NCI-H82 treated with DMSO at 0.1 percent for 48 hours (cell line): ENCODE measurements at regions not wholly inside any gene's neighbourhood (a gene's known extent, or its start where the extent isn't known, plus 50 kb on each side); places are given as distances from the start of the nearest gene placed in this dataset.
"Not testable (repeated sequence)": the region's sequence is repeated elsewhere in the genome, so short reads cannot be mapped to it uniquely, and the experiment has no call there.

Experiments
- DNase-seq: peaks from one replicate; lab custom pipeline; 2025; ENCODE audit not compliant: unreplicated experiment; lab: John Stamatoyannopoulos, UW

DNA sequence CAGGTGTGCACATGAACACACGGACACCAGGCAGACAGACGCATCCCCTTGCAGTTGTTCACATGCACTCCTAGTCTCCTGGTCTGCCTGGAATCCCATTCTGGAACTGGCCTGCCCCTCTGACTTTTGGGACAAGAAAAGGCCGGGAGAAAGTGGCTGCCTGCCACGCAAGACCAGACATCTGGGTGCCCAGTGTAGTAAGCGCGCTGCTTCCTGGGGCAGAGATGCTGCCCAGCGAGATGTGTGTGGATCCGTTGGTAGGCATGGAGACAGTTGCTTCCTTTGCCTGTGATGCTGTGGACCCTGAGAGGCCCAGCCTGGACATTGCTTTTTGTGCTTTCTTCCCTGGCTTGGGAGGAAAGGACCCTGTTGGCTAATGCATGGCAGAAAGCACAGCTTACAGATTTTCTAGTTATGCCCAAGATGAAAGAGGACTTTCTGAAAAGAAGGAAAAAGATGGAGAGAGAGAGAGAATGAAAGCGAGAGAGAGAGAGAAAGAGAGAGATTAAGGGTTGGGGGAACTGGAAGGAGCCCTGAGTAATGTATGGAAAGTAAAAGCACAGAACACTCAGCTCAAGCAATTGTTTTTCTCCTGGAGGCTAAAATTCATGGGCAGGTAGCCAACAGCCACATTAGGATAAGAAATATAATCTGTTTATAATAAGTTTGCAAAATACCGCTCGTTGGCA is 235.3 kb downstream of the BCL2L11 start:
- not testable (repeated sequence) for DNase-seq

DNA sequence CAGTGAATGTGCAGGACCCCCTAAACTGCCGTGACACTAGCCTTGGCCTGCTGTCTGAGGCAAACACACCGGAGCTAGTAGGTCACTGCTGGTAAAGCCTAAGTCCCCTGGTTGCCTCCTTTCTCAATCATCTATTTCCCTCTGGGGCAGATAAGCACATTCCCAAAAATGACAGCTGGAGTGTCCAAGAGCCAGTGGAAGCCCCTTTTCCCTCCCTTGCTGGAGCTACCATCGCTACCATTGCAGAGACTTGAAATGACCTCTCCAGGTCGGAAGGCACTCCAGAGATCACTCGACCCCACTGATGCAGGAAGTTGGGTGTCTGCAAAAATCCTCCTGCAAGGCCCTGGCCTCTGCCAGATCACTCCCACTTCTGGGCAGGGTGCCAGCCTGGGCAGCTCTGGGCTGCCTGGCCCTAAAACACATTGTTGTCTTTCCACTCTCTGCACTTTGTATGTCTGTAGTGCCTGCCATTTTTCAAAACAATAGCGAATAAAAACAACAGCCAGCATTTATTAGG is 235.9 kb downstream of the BCL2L11 start:
- not testable (repeated sequence) for DNase-seq

DNA sequence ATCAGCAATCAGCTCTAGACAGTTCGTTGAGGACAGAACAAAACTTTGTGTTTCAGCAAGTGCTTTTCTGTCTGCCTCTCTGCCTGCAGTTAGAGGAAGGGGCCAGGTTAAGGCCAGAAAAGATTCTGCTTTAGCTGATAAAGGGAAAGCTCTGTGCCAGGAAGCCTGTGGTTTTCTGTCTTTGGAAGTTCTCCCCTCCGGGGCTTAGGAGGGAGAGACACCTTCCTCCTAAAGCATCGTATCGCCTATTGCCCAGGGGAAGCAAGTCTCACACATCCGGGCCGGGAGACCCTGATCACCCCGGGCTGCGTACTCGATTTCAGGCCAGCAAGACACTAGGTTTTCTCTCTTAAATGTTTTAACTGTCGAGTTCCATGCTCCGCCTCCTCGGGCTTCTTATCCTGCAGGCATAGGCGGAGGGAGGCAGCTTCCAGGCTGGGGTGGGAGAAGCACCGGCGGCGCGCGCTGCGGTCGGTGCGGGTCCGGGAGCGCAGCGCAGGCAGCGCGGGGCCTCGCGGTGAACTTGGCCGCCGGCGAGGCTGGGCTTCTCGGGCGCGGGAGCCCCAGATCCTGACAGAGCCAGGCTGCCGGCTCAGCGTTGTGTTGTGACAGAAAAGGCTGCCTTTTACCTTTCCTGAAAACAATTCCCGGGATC is 245.4 kb downstream of the BCL2L11 start:
- not testable (repeated sequence) for DNase-seq

DNA sequence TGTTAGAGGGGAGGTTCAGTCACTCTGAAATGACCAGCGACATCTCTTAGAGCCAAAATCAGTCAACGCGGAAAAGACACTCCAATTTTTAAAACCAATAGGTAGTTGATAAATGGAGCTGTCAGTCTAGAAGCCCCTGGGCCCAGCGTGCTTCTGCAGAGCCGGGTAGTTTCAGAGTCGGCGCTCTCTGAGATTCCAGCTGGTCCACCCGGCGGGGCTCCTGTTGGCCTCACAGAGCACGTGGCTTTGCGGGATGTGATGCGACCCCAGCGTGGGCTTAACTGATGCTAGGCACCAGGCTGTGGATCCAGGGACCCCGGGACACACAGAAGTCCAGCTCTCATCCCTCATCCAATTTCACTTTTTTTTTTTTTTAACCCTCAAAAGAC is 245.9 kb downstream of the BCL2L11 start:
- not testable (repeated sequence) for DNase-seq

DNA sequence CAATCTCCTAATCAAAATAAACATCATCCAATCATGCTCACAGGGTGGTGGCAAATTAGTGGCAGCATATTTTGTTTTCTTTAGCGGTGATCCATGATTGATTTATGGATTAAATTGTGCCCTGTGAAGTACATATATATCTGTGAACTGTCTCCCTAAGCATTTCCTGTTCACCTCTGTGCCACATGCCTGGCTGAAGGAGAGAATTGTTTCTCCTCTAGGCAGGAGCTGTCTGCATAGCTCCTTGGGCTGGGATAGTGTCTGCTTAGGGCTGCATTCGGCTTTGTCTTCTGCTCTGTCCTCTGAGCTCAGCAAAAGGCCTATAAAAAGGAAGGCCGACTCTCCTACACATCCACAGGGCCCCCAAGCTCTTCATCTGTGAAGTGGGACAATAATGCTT is 246.4 kb downstream of the BCL2L11 start:
- DNase-seq = not testable (repeated sequence)

DNA sequence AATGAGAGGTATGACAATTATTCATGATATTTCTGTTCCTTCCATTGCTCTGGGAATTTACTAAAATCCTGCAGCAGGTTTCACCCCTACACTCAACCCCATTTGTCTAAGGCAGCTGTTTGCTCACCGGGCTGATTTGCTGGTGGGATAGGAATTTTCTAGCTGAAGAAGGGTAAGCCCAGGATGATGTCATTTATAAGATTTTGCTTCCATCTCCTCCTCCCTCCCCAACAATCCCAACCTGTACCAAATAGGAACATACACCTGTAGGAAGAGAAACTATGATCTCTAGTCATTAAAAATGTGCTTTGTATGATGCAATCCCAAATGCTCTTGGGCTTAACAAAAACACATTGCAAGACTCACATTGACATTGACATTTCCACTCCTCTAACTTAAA is 247.2 kb downstream of the BCL2L11 start:
- DNase-seq = not testable (repeated sequence)

DNA sequence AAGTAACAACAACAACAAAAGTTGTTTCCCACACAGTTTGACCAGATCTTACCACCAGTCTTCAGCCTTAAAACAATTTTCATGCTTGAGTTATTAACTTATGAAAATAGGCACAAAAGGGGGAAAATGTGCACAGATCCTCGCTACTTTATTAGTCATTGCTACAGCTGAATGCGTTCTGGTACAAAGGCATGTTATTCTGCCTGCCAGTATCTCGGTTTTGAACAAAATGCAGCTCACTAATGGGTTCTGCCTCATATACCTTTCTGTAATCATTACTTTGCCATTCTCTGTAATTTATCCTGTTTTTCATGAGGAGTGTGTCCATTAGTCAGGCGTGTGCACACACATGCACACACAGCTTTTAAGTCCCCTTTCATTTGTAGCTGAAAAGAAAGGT is 247.6 kb downstream of the BCL2L11 start:
- DNase-seq = not testable (repeated sequence)

DNA sequence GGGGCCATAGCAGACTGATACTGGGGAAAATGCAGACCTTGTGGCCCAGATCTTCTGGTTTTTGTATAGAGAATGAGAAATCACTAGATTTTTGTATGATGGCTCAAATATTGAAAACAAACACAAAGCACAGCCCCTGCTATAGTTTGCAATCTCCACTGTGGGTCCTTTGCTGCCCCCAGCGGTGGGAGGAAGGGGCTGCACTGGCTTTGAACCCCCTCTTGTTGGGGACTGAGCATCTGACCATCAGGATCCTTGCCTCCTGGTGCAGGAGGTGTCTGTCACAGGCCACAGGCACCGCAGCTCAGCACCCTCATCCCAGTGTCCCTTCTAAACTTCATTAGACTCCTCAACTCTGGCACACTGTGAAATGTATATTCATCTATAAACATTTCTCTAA is 252.3 kb downstream of the BCL2L11 start:
- DNase-seq = not testable (repeated sequence)

DNA sequence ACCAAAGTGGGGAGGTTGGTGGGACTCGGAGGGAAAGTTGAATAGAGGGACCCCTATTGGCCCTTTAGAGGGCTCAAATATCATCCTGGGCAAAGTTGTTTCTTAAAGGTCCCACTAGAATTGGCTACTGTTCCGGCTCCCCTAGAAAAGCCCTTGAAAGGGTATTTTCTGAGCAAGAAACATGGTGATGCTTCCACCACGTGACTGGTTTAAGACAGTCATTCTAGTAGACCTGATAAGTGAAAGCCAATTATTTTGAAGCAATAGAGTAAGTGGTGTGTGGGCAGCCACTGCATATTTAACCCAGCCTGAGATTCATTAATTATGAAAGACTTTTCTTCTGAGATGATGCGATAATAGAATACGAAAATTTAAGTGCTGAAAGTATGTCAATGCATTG is 253.3 kb downstream of the BCL2L11 start:
- not testable (repeated sequence) for DNase-seq

DNA sequence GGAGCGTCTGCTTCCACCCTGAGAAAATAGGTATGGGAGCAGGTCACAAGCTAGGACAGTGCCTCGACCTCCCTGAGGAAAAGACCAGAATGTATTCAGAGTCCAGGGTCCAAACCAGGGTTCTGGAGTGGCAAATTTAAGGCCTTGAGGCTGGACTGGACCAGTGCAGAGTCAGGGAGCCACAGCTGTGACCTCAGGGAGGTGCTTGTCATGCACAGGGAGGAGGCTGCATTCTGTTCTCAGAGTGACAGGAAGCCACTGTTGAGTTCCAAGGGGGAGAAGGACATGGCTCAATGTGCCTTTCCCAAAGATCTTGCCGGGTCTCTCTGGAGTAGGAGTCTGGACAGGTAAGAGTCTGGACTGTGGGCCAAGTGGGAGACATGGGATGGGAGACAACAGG is 254.0 kb downstream of the BCL2L11 start:
- DNase-seq = not testable (repeated sequence)

DNA sequence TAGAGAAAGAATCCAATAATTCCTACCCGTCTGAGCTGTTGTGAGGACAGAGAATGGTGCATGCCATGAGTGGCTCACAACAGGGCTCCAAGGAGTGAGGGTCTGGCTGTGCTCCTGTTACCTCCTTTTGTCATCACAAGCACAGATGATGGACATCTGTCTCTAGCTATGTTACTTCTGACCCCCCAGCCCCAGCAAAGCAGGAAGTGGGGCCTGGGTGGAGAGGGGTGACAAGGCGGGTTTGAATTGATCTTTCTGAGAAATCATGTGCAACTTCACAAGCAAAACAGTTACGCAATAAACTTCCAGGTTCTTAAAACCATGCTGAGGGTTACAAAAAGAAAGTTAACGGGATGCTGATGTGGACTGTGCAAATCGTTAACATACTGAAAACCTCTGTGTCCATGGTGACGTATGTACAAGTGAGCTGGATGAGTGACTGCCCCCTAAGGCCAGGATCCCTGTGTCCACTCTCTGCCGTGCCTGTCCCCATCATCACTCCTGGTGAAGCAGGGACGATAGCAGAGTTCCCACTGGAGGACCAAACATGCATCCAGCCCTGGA is 254.7 kb downstream of the BCL2L11 start:
- not testable (repeated sequence) for DNase-seq

DNA sequence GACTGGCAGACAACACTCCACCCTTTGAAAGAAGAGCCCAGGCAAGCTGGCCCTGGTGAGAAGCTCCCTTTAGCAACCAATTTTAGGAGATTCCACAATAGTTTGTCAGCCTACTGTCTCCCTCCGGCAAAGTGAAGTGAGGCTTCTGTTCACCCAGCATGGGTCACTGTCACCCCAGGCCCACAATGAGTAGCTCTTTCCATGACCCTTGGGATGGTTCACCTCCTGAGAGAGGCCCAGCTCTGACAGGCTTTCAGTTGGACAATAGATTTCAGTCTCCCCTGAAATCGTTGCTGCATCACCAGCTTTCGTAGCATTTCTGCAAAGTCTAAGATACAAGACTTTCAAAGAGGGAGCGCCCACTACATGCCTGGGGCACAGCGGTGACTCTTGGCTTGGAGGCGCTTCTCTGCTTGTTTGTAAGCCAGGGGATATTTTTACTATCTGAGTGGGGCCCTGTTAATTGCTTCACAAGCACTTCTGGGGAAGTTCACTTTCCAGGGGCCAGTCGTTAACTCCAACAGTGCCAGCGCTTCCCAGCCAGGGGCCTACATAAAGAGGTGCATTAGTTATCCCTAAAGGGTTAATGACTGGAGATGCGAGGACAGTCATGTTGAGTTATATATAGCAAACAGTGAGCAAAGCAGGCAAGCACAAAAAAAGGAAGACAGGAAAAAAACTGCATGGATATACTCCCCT is 255.7 kb downstream of the BCL2L11 start:
- DNase-seq = not testable (repeated sequence)

DNA sequence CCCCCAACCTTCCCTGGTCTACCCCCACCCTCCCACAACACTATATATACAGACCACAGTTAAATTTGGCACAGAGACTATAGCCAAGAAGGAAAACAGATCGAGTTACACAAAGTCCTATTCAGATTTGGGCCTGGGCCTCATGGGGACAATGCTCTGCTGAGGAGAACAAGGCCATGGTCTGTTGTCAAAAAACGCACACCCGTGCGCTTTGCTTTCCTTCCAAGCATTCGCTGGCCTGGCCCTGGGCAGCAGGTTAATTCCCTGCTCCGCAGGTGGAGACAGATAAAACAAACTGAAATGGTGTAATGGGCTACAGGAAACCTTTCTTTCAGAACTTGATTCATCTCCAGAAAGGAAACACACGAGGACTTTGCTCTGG is 256.2 kb downstream of the BCL2L11 start:
- DNase-seq = not testable (repeated sequence)

DNA sequence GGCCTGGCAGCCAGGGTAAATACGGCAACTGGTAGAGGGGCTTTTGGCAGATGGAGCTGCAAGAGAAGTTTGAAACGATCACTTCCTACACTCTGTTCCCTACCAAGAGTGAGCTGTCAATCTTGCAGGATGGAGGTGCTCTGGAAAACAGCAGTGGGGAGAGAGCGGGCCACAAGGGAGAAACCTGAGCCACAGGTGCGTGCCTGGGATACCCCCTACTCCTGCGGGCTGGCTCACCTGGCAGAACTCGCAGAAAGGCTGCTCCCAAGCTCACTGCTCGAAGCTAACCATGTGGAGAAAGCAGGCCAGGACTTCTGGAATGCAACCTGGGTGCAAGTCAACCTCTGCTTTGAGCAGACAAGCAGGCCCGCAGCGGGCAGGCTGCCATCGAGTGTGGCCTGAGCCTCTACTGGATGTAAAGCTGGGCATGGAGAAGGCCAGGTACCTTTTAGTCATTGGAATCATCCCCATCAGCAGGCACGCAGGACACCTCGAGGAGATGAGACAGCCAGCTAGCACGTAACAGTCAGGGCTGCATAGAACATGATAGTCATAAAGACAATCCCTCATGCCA is 256.8 kb downstream of the BCL2L11 start:
- DNase-seq = not testable (repeated sequence)

DNA sequence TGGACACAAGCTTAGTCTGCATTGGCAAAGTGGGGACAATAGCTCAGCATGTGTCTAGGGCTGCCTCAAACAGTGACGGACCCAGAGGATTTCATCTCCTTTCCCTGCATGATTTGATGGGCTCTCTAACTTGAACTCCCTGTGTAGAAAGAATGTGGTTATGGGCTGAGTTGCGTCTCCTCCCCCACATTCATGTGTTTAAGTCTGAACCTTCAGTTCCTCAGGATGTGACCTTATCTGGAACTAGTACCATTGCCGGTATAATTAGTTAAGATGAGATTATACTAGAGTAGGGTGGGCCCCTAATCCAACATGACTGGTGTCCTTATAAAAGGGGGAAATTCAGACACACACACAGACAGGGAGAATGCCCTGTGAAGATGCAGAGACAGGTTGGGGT is 257.6 kb downstream of the BCL2L11 start:
- not testable (repeated sequence) for DNase-seq

DNA sequence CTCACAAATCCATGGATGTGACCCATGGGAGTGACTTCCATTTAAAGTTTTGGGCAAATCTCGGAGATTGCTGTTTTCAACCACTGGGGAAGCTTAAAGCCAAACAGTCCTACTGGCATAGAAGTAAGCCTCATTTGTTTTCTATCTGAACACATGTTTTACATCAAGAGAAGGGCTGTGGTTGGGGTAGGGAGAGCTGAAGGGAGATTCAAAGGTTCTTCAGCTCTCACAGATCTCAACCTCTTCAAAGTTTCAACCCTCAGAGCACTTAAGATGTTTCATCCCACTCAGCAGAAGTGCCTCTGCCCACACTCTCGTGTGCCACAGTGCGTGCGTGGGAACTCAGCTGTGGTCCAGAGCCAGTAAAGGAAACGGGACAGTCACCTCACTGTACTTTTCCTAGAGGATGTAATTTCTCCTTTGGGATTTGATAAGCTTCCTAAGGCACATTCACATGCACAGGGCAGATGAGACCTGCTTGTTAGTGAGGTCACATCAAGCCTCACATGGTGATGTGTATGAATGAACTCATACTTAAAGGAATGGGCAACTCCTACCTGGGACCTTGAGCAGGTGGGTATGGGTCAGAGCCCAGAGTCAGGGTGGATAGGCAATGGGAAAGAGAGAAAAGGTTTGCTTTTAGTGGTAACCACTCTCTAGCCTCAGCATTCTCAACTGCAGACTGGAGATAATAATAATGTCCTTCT is 260.2 kb downstream of the BCL2L11 start:
- DNase-seq = not testable (repeated sequence)

DNA sequence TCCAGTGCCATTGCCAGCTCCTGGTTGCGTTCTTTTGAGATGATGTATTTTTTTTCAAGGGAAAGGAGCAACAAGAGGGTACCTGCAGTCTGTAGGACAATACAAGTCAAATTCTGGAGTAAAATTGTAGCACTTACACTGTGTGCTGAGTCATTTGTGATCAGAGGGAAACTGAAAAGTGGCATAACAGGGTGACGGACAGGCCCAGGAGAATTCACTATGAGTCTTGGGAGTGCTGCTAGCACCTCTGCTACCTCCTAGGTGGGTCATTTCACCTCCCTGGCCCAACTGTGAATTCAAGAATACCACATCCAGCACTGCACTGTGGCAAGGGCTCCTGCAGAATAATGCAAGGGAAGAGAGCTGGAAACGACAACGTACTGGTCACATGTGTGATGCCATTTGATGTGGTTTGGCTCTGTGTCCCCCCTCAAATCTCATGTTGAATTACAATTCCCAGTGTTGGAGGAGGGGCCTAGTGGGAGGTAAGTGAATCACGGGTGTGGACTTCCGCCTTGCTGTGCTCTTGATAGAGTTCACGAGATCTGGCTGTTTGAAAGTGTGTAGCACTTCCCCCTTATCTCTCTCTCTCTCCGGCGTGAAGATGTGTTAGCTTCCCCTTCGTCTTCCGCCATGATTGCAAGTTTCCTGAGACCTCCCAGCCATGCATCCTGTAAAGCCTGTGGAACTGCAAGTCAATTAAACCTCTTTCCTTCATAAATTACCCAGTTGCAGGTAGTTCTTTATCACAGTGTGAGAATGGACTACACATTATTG is 261.0 kb downstream of the BCL2L11 start:
- DNase-seq = not testable (repeated sequence)

DNA sequence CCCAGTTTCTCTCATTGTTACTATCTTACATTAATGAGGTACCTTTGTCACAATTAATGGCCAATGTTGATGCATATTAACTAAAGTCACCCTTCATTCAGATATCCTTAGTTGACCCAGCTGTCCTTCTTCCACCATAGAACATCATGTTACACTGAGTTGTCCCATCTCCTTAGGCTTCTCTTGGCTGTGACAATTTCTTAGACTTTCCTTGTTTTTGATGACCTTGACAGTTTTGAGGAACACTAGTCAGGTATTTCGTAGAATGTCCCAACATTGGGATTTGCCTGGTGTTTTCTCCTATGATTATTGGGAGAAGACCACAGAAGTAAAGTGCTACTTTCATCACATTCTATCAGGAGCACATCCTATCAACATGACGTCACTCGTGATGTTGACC is 261.8 kb downstream of the BCL2L11 start:
- DNase-seq = not testable (repeated sequence)

DNA sequence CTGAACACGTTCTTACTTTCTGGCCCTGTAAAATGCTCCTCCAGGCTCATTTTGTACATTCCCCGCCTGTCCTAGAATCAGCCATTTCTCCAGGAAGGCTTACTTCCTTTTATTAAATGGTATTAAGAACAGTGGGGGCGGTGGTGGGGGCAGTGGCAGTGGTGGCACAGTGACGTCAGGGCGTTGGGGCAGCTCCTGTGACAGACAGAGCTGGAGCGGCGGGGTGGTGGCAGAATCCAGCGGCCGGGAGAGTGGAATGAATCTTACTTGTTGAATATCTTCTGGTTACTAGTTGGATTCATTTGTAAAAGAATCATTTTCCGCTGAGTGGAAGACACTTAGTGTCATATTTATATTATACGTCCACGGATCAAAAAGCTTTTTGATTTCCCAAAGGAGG is 262.6 kb downstream of the BCL2L11 start:
- not testable (repeated sequence) for DNase-seq
